DND-41 (cell line): ENCODE measurements at regions not wholly inside any gene's neighbourhood (a gene's known extent, or its start where the extent isn't known, plus 50 kb on each side); places are given as distances from the start of the nearest gene placed in this dataset.

Experiments used
- ATAC-seq: fragments of 200-7000 bp; cut with Tn5 transposase; 3 replicates; pipeline ENCODE4 v1.9.1; 2021; ENCODE audit warnings: low read depth; ENCODE audit not compliant: insufficient read depth
- DNase-seq: peaks from one replicate; pipeline ENCODE4 v3.0.0-alpha.2; 2020
- H2AFZ ChIP-seq: 2 replicates; pipeline ENCODE4 v1.6.0; 2012; ENCODE audit warnings: low read depth, low read length
- H3K27ac ChIP-seq: 2 replicates; pipeline ENCODE4 v1.5.1; 2012; ENCODE audit warnings: low read length, inconsistent platforms
- H3K27me3 ChIP-seq: fragments of 200-600 bp; sonication (generic); 2 replicates; pipeline ENCODE4 v1.6.0; 2012; ENCODE audit warnings: low read length, mild to moderate bottlenecking, inconsistent platforms; ENCODE audit not compliant: insufficient read depth, poor library complexity
- H3K36me3 ChIP-seq: 2 replicates; pipeline ENCODE4 v1.5.1; 2012; ENCODE audit warnings: low read length, inconsistent platforms; ENCODE audit not compliant: insufficient read depth
- H3K4me1 ChIP-seq: 2 replicates; pipeline ENCODE4 v1.5.1; 2012; ENCODE audit warnings: mild to moderate bottlenecking, low read length; ENCODE audit not compliant: insufficient read depth
- H3K4me2 ChIP-seq: 2 replicates; pipeline ENCODE4 v1.6.0; 2012; ENCODE audit warnings: mild to moderate bottlenecking, moderate library complexity, low read length, inconsistent platforms; ENCODE audit not compliant: insufficient read depth
- H3K4me3 ChIP-seq, 2 experiments: fragments of 200-600 bp in 1 of 2; shearing (Covaris generic) in 1 of 2; 2 replicates each; pipeline ENCODE4 v1.5.1; 2012 to 2016; ENCODE audit warnings: inconsistent platforms in 2 of 2, low read length in 2 of 2, mild to moderate bottlenecking in 2 of 2, low read depth in 1 of 2, moderate library complexity in 1 of 2
- H3K79me2 ChIP-seq: 2 replicates; pipeline ENCODE4 v1.6.0; 2012; ENCODE audit warnings: low read length, inconsistent platforms; ENCODE audit not compliant: insufficient read depth
- H3K9ac ChIP-seq: 2 replicates; pipeline ENCODE4 v1.6.0; 2012; ENCODE audit warnings: low read depth, mild to moderate bottlenecking, inconsistent platforms, low read length, moderate library complexity
- H3K9me3 ChIP-seq: 2 replicates; pipeline ENCODE4 v1.5.1; 2012; ENCODE audit warnings: low read length, moderate library complexity, mild to moderate bottlenecking, inconsistent platforms; ENCODE audit not compliant: insufficient read depth, severe bottlenecking
- H4K20me1 ChIP-seq: 2 replicates; pipeline ENCODE4 v1.6.0; 2012; ENCODE audit warnings: low read length; ENCODE audit not compliant: insufficient read depth
- EZH2 ChIP-seq: IDR thresholded peaks from 3 replicates; pipeline ENCODE4 v1.6.1; 2012; ENCODE audit warnings: borderline replicate concordance, low read depth, mild to moderate bottlenecking, moderate library complexity, low read length, inconsistent platforms; ENCODE audit not compliant: severe bottlenecking
- TF ChIP-seq, protein P1 (sequence below): IDR thresholded peaks from 2 replicates; pipeline ENCODE4 v1.5.1; 2012; ENCODE audit warnings: borderline replicate concordance, low read length, moderate library complexity, mild to moderate bottlenecking; ENCODE audit not compliant: poor library complexity, severe bottlenecking; ENCODE audit errors: extremely low read depth

DNA sequence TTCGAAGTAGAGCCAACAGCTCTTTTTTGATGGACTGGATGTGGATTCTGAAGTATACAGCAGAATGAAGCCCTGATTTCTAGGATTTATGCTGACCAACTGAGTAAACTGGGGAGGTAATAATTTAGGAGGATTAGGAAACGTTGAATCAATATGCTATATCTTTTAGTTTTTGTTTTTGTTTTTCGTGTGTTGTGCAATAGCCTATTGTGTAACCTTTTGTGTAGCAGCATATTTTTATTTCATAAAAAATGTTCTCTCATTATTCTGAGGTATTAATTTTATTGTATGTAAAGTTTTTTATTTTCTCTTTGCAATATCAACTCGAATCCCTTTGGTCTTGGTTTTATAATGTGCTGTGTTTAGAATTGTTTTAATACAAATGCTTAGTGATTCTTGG lies 902.3 kb downstream of the EFNA5 start:
- ATAC-seq = no peak
- no peak for TF ChIP-seq EZH2
- TF ChIP-seq, protein P1, sequence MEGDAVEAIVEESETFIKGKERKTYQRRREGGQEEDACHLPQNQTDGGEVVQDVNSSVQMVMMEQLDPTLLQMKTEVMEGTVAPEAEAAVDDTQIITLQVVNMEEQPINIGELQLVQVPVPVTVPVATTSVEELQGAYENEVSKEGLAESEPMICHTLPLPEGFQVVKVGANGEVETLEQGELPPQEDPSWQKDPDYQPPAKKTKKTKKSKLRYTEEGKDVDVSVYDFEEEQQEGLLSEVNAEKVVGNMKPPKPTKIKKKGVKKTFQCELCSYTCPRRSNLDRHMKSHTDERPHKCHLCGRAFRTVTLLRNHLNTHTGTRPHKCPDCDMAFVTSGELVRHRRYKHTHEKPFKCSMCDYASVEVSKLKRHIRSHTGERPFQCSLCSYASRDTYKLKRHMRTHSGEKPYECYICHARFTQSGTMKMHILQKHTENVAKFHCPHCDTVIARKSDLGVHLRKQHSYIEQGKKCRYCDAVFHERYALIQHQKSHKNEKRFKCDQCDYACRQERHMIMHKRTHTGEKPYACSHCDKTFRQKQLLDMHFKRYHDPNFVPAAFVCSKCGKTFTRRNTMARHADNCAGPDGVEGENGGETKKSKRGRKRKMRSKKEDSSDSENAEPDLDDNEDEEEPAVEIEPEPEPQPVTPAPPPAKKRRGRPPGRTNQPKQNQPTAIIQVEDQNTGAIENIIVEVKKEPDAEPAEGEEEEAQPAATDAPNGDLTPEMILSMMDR = no peak
- H3K27ac ChIP-seq = no peak overlapping the region
- H3K79me2 ChIP-seq = no peaks in the 10 kb centered on the region
- no peak overlapping the region for H2AFZ ChIP-seq
- no peaks in the 10 kb centered on the region for H3K36me3 ChIP-seq
- no peak overlapping the region for H3K4me3 ChIP-seq
- H3K4me2 ChIP-seq = no peak overlapping the region
- H3K9ac ChIP-seq = no peak overlapping the region
- no peaks in the 10 kb centered on the region for H3K4me1 ChIP-seq
- no peaks in the 10 kb centered on the region for H4K20me1 ChIP-seq
- no peaks in the 10 kb centered on the region for H3K9me3 ChIP-seq
- H3K27me3 ChIP-seq = no peaks in the 10 kb centered on the region
- DNase-seq = no peak

DNA sequence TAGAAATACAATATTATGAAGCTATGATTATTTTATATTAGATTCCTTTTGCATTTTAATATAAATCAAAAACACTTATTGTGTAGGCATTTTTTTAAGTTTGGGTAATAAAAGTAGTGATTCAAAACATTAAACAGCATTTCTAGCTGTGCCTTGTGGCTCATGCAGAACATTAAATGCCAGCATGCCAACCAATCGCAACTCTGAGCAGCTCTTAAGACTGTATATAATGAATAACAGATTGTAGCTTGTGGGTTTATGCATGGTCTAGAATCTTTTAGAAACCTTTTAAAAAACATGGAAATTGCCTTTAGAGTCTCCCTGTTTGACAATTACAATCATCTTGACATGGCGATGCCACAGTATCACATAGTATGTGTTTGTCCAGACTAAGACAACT lies 903.8 kb downstream of the EFNA5 start:
- H3K9me3 ChIP-seq = no peaks in the 10 kb centered on the region

DNA sequence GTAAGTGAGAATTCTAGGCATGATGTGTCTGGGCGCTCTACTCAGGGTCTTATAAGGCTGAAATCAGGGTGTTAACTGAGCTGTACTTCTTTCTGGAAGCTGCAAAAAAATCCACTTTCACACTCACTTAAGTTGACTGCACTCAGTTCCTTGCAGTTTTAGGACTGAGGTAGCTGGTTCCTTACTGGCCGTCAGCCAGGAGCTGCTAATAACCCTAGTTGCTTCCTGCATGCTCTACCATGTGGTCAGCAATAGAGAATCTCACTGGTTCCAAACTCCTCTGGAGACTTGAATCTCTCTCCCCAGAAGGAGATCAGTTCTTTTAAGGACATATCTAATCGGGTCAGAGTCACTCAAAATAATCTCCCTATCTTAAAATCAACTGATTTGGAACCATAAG lies 911.2 kb downstream of the EFNA5 start:
- H3K4me2 ChIP-seq = no peak overlapping the region
- H3K9me3 ChIP-seq = no peaks in the 10 kb centered on the region
- H3K79me2 ChIP-seq = no peaks in the 10 kb centered on the region
- H3K27ac ChIP-seq = no peak overlapping the region
- no peaks in the 10 kb centered on the region for H3K27me3 ChIP-seq
- DNase-seq (no peak), ATAC-seq (no peak)
- H3K9ac ChIP-seq = no peak overlapping the region
- TF ChIP-seq EZH2 = no peak
- TF ChIP-seq, protein P1 = no peak
- H3K4me3 ChIP-seq = no peak overlapping the region
- H2AFZ ChIP-seq = no peak overlapping the region
- H3K4me1 ChIP-seq = peaks cover 7% of the 10 kb centered on the region; the same call in 1 of the 2 replicates
- H3K36me3 ChIP-seq = no peaks in the 10 kb centered on the region
- H4K20me1 ChIP-seq = no peaks in the 10 kb centered on the region

More for the DNA sequence above, 903.8 kb downstream of the EFNA5 start:
- ATAC-seq = no peak
- DNase-seq = no peak
- Histone ChIP-seq H4K20me1 (no peaks in the 10 kb centered on the region), H2AFZ (no peak overlapping the region), H3K4me1 (no peaks in the 10 kb centered on the region), H3K27me3 (no peaks in the 10 kb centered on the region), H3K4me3 (no peak overlapping the region), H3K4me2 (no peak overlapping the region), H3K79me2 (no peaks in the 10 kb centered on the region), H3K36me3 (no peaks in the 10 kb centered on the region), H3K9ac (no peak overlapping the region), H3K27ac (no peak overlapping the region)
- TF ChIP-seq EZH2 = no peak
- TF ChIP-seq, protein P1 = no peak

DNA sequence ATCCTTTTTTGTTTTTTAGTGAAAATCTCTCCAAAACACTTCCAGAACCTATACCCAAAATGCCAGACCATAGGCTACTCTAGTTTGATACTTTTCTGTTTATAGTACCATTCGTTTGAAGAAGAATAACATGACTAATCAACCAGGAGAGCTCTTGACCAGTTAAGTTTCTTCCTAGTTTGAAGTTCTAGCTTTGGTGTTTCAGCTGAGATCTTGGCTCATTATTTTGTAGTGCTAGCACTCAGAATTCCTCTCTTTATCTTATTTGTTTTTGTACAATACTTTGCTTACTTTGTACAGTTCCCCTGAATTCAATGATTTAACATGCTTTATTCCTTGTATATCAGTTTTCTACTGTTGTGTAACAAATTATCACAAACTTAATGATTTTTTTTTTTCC lies 911.6 kb downstream of the EFNA5 start:
- H3K79me2 ChIP-seq = no peaks in the 10 kb centered on the region
- H3K9ac ChIP-seq = no peak overlapping the region
- H2AFZ ChIP-seq = no peak overlapping the region
- no peak overlapping the region for H3K4me2 ChIP-seq
- H3K27me3 ChIP-seq = no peaks in the 10 kb centered on the region
- ATAC-seq = no peak
- H3K36me3 ChIP-seq = no peaks in the 10 kb centered on the region
- H3K4me1 ChIP-seq = peaks cover 7% of the 10 kb centered on the region; the same call in 1 of the 2 replicates
- no peak for TF ChIP-seq EZH2
- no peak overlapping the region for H3K4me3 ChIP-seq
- no peak for DNase-seq
- no peaks in the 10 kb centered on the region for H4K20me1 ChIP-seq
- H3K9me3 ChIP-seq = no peaks in the 10 kb centered on the region
- H3K27ac ChIP-seq = no peak overlapping the region
